ENCODE measurements at regions not wholly inside any gene's neighbourhood (a gene's known extent, or its start where the extent isn't known, plus 50 kb on each side); places are given as distances from the start of the nearest gene placed in this dataset.
"Not testable (repeated sequence)": the region's sequence is repeated elsewhere in the genome, so short reads cannot be mapped to it uniquely, and the experiment has no call there.

GRCh38 chr6:8192067-8192466, 89.7 kb upstream of the EEF1E1 start:
- ATAC-seq (ENCODE audit: poor library complexity) (no peak), DNase-seq (no peak)
- intact Hi-C loops (cut with DNase I) = no loop called here

GRCh38 chr6:8191629-8192028, 89.3 kb upstream of the EEF1E1 start:
- ATAC-seq (ENCODE audit: poor library complexity) = no peak
- intact Hi-C loops (cut with DNase I) = no loop called here
- no peak for DNase-seq

- no peak for ATAC-seq (ENCODE audit: poor library complexity)
- intact Hi-C loops (cut with DNase I) = no loop called here
- DNase-seq = no peak
These were observed 84.9 kb upstream of the EEF1E1 start for GRCh38 chr6:8187209-8187608.

GRCh38 chr6:8182902-8183665, 80.7 kb upstream of the EEF1E1 start:
- DNase-seq (no peak), ATAC-seq (ENCODE audit: poor library complexity) (peak; percentile 81)
- intact Hi-C loops (cut with DNase I) = no loop called here

- intact Hi-C loops (cut with DNase I) = no loop called here
- DNase-seq (no peak), ATAC-seq (ENCODE audit: poor library complexity) (peak; percentile 68)
These were observed 79.8 kb upstream of the EEF1E1 start for GRCh38 chr6:8181951-8182845.

GRCh38 chr6:8181160-8181881, 79.0 kb upstream of the EEF1E1 start:
- intact Hi-C loops (cut with DNase I) = no loop called here
- DNase-seq (no peak), ATAC-seq (ENCODE audit: poor library complexity) (no peak)

- DNase-seq (no peak), ATAC-seq (ENCODE audit: poor library complexity) (no peak)
- intact Hi-C loops (cut with DNase I) = no loop called here
These were observed 78.2 kb upstream of the EEF1E1 start for GRCh38 chr6:8180327-8181159.

- intact Hi-C loops (cut with DNase I) = no loop called here
- ATAC-seq (ENCODE audit: poor library complexity) (no peak), DNase-seq (no peak)
These were observed 75.4 kb upstream of the EEF1E1 start for GRCh38 chr6:8177721-8178120.

- ATAC-seq (ENCODE audit: poor library complexity) (no peak), DNase-seq (no peak)
- intact Hi-C loops (cut with DNase I) = no loop called here
These were observed 72.9 kb upstream of the EEF1E1 start for GRCh38 chr6:8175046-8175777.

GRCh38 chr6:8174571-8174970, 72.2 kb upstream of the EEF1E1 start:
- ATAC-seq (ENCODE audit: poor library complexity) (no peak), DNase-seq (no peak)
- intact Hi-C loops (cut with DNase I) = no loop called here

- DNase-seq (no peak), ATAC-seq (ENCODE audit: poor library complexity) (no peak)
- intact Hi-C loops (cut with DNase I) = no loop called here
These were observed 70.2 kb upstream of the EEF1E1 start for GRCh38 chr6:8172530-8172929.

GRCh38 chr6:8170754-8171153, 68.4 kb upstream of the EEF1E1 start:
- ATAC-seq (ENCODE audit: poor library complexity) (no peak), DNase-seq (no peak)
- intact Hi-C loops (cut with DNase I) = no loop called here

GRCh38 chr6:8170245-8170644, 67.9 kb upstream of the EEF1E1 start:
- DNase-seq (no peak), ATAC-seq (ENCODE audit: poor library complexity) (no peak)
- intact Hi-C loops (cut with DNase I) = no loop called here

- ATAC-seq (ENCODE audit: poor library complexity) (no peak), DNase-seq (no peak)
- intact Hi-C loops (cut with DNase I) = no loop called here
These were observed 63.8 kb upstream of the EEF1E1 start for GRCh38 chr6:8166156-8166555.

- ATAC-seq (ENCODE audit: poor library complexity); intact Hi-C loops (cut with DNase I): not testable (repeated sequence)
These were observed 62.7 kb upstream of the EEF1E1 start for GRCh38 chr6:8165008-8165407.

GRCh38 chr6:8164281-8164680, 61.9 kb upstream of the EEF1E1 start:
- intact Hi-C loops (cut with DNase I); ATAC-seq (ENCODE audit: poor library complexity); DNase-seq: not testable (repeated sequence)

More at GRCh38 chr6:8165008-8165407, 62.7 kb upstream of the EEF1E1 start:
- not testable (repeated sequence) for DNase-seq

- DNase-seq (no peak), ATAC-seq (ENCODE audit: poor library complexity) (no peak)
- intact Hi-C loops (cut with DNase I) = no loop called here
These were observed 57.6 kb upstream of the EEF1E1 start for GRCh38 chr6:8159966-8160365.

GRCh38 chr6:8157839-8158238, 55.5 kb upstream of the EEF1E1 start:
- DNase-seq (no peak), ATAC-seq (ENCODE audit: poor library complexity) (no peak)
- intact Hi-C loops (cut with DNase I) = no loop called here
